Activated CD4-positive, alpha-beta T cell treated with anti-CD3 and anti-CD28 coated beads, Interleukin-10, Interleukin-2, amounts not matched to agents 100 ng/mL and 50 ng/mL, durations not matched to agents 16 hours and 8 hours (primary cell): ENCODE measurements at regions not wholly inside any gene's neighbourhood (a gene's known extent, or its start where the extent isn't known, plus 50 kb on each side); places are given as distances from the start of the nearest gene placed in this dataset.
A peak's percentile ranks its signal among the peaks of the same experiment; 100 is the strongest.
"Not testable (repeated sequence)": the region's sequence is repeated elsewhere in the genome, so short reads cannot be mapped to it uniquely, and the experiment has no call there.

Experiments used
- DNase-seq: peaks from one replicate; pipeline ENCODE4 v3.0.0-alpha.2; 2020

DNA sequence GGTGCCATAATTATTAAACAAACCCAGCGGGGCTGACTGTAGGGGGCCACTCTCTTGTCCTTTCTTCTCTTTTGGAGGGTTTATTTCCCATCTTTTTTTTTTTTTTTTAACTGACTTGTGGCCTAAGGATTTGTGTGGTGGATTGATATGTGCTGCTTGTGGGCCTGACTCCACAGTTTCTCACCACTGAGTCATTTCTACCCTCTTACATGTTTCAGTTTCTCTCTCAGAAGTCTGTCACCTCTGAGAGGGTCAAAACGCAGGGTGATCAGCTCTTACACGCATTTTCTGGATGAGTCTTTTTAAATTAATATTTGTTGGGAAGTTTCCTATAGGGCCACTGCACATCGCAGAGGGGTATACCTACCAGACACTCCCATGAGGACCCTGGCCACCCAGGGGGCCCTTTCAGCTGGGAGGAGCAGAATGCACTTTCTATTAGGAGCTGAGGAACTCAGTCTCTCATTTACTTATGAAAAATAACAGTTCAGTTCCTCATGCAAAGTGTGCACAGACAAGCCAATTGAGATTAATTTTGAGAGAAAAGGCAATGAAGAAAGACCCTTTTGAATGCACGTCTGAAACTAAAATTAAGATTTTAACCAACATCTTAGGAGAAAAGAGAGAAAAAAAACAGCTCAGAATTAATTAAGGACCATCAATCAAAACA is 407.9 kb downstream of the TECRL start:
- DNase-seq, result peak; percentile 13

GRCh38 chr4:64000241-64000640 is 409.0 kb downstream of the TECRL start:
- no peak for DNase-seq

DNA sequence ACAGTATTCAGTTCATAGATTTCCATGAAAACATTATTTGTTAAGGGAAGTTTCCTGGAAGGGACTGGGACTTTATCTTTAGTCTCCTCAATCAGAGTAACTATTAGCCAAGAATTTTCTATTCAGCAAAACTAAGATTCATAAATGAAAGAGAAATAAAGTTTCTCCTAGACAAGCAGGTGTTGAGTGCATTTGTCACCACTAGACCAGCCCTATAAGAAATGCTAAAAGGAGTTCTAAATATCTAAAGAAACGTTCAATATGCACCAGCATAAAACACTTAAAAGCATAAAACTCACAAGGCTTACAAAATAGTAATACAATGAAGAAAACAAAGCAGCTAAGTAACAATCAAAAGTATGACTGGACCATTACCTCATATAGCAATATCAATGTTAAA is 423.0 kb downstream of the TECRL start:
- no peak for DNase-seq

DNA sequence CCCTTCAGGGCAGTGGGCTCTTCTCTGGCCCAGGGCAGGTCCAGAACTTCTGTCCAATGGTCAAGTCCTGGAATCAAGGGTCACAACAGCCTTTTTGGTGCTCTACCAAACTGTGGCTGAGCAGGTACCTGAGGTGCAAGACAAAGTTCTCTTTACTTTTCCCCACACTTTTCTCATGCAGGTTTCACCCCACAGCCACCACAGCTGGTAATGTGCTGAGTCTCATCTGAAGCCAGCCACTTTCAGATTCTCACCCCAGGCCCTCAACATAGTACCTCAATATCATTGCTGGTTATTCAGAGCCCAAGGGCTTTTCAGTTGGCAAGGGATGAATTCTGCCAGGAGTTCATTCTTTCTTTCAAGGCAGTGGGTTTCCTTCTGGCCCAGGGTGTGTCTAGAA is 426.0 kb downstream of the TECRL start:
- no peak for DNase-seq

DNA sequence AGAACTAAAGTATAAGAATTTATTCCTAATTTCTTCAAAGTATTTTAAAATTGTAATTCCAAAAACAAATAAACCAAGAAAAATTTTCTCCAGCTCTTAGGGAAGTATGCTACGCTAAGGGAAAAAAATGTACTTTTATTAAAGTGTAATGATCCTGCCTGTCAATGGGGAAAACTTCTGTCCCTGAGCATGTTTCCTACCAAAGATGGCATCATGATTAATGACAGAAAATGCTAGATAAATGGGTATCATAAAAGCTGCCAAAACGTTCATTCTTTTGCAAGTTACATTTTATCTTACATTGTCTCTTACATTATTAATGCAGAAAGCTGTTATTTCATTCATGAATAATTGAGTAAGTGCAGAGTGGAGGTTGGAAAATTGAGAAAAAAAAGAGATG is 443.4 kb downstream of the TECRL start:
- no peak for DNase-seq

DNA sequence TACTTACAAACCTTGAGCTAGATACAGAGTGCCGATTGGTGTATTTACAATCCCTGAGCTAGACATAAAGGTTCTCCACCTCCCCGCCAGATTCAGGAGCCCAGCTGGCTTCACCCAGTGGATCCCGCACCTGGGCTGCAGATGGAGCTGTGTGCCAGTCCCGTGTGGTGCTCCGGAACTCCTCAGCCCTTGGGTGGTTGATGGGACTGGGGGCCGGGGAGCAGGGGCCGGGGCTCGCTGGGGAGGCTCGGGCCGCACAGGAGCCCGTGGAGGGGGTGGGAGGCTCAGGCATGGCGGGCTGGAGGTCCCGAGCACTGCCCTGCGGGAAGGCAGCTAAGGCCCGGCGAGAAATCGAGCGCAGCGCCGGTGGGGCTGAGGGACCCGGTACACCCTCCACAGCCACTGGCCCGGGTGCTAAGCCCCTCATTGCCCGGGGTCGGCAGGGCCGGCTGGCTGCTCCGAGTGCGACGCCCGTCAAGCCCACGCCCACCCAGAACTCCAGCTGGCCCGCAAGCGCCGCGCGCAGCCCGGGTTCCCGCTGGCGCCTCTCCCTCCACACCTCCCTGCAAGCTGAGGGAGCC is 466.5 kb downstream of the TECRL start:
- DNase-seq, result not testable (repeated sequence)

DNA sequence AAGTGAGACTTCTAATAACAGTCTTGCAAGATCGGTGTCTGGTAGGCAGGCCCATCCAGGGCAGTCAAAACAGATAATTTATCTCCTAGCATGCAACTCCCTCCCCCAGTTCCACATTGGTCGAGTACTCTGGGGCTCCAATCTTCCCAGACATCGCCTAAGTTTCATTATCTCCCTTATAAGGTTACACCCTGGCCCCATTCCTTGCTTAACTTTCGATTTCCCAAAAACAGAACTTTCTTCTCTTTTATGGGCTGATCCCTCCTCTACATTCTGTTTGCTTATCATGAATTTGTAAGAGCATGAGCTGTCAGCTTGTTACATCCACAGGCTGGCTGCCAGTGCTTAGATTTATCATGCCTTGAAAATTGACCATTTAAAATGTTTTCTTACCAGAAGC is 471.3 kb downstream of the TECRL start:
- DNase-seq, result no peak

DNA sequence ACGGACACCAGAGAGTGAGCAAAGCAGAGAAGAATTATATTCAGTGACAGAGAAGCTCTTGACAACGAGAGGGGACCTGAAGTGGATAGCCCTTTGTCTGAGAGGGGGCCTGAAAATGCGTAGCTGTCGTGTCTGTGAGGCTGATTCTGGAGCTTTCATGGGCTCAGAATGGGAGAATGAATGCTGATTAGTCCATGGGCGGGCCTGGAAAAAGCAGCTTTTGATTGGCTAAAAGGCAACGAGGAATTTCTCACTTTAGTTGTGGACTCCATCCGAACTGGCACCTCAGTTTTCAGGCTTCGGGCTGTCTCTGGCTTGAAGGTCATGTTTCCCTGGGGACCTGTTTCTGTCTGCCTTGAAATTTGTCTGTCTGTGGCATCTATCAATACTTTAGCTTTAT is 487.1 kb downstream of the TECRL start:
- no peak for DNase-seq

GRCh38 chr4:63921561-63921960 is 487.7 kb downstream of the TECRL start:
- DNase-seq, result no peak

DNA sequence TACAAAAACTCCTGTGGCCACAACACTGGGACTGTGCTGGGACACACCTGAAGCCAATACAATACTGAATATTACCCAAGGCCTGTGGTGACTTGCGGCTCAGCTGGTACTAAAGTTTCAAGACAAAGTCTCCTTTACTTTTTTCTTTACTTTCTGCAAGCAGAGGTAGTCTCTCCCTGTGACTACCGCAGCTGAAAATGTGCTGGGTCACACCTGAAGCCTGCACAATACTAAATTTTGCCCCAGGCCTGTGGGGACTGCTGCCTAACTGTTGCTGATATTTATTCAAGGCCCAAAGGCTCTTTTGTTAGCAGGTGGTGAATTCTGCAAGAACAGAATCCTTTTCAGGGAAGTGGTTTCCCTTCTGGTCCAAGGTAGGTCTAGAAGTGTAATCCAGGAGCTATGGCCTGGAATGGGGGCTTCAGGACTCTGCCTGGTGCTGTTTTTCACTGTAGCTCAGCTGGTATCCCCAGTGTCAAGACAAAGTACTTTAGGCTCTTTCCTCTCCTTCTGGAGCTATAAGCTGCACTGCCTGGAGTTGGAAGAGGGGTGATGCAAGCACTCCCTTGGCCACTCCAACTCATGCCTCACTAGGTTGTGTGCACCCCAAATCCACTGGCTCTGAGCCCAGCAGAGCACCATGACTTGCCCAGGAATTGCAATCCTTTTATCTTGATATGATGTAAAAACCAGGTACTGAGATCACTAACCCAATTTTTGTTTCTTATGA is 489.4 kb downstream of the TECRL start:
- no peak for DNase-seq

DNA sequence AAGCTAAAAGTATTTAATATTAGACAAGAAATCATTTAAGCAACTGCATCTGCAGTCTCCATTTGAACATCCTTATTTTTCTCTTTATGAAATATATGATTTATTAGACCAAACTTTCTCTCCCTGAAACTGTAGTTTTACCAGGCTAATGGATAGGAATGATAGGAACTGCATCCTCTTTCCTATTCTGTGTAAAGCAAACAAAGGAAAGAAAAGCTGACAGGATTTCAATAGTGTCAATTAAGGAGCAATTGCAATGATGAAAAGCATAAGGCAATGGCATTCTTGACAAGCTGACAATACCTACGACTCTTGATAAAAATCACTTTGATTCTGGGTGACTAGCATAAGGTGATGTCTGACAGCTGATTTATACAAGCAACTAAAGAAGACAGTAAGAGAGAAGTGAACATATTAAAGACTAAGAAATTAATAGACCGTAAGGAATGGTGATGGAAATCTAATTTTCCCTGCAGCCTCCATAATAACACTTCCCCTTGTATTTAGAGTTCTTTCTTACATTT is 502.5 kb downstream of the TECRL start:
- no peak for DNase-seq

- DNase-seq, result no peak
Measured at GRCh38 chr4:63904201-63904600, 505.0 kb downstream of the TECRL start.

- DNase-seq, result no peak
Measured at GRCh38 chr4:63901304-63901703, 507.9 kb downstream of the TECRL start.

DNA sequence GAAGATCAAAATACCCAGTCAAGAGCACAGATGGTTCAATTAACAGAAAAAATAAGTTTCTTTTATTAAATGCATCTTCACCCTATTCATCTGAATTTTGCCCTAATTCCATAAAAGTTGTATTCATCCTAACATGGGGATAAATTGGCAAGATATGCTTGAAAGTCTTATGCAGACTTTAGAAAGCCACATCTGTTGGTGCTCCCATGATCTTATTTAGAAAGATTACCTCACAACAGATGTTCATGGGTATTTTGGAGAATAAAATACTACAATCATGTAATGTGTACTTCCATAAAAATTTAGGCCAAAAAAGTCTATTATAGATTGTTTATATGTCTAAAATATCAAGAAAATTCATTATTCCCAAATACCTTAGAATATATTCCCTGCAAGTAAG is 510.3 kb downstream of the TECRL start:
- DNase-seq, result no peak

DNA sequence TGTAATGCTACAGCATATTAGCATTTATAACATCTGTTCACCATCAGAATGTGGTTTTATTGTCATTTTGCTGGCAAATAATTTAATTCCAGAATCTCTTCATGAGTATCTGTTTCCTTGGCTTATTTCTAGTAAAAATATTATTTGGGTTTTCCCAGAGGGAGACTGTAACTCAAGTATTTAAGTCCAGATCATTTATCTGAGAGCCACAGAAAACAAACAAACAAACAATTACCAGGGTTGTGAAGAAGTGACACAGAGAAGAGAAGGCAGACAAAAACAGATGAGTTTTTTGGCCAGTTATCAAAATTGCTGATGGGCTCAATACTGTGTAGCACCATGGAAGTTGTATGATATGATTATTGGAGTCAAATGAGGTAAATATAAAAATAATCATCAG is 515.1 kb downstream of the TECRL start:
- no peak for DNase-seq

DNA sequence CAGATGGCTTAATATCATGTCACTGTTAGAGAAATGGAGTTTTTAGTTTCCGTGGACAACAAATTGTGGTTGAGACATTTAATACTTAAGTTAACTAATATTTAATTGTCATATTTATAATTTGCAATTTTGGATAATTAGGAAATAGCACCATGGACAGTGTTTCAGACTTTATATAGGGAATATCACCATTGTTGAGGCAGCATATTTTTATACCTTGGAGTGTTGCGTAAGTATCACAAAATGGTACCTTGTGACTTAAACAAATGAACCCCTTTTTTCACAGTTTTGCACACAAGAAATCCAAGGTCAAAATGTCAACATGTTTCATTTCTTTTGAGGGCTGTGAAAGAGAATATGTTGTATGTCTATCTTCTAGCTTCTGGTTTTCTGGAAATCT is 539.9 kb downstream of the TECRL start:
- no peak for DNase-seq

DNA sequence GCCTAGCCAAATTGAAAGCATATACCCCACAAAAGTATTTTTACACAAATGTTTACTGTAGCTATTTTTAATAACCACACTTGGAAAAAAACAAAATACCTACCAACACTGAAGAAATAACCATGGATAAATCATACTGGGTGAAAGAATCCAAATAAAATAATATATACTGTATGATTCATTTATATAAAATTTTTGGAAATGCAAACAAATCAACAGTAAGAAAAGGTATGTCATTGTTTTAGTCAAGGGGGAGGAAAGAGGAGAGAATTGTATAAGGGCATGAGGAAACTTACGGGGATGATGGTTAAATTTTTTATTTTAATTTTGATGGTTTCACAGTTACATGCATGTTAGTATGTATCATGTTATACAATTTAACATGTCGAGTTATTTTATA is 557.8 kb downstream of the TECRL start:
- DNase-seq, result no peak

DNA sequence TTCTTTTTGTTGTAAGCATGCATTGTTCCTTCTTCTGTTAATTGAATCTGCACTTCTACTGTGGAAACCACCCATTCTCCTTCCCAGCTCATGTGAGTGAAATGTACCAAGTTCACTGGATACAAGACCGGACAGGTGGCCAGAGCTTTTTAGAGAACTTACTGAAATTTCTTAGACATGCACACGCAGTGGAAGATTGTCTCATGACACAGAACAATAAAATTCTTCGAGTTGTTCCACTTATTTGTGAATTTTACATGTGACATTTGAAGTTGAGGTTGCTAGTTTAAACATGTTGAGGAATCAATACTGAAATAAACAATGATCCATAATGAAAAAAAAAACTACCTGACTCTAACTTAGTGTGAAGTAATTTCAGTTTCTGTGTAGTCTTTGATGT is 568.0 kb downstream of the TECRL start:
- no peak for DNase-seq

- DNase-seq, result no peak
Measured at GRCh38 chr4:63831590-63832155, 577.6 kb downstream of the TECRL start.

GRCh38 chr4:63817196-63817865 is 591.9 kb downstream of the TECRL start:
- no peak for DNase-seq

GRCh38 chr4:63814171-63814964 is 594.9 kb downstream of the TECRL start:
- DNase-seq, result no peak

DNA sequence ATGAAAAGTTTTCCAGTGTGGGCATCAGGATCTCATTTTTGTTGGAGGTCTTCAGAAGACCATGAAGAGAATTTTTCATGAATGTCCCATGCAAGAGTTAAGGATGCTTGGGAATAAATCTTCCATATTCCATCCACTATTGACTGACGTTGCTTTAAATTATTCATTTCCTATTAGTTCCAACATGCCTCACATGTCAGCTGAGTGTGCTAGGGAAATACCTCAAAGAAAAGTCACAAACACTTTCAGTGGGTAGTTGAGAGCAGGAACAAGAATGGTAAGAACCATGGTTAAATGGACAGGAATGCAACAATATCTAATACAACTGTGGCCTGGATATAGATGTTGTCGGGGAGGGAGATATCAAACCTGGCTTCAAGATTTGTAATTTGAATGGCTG is 610.1 kb downstream of the TECRL start:
- DNase-seq, result no peak
